CD14-positive monocyte (primary cell): ENCODE measurements at regions not wholly inside any gene's neighbourhood (a gene's known extent, or its start where the extent isn't known, plus 50 kb on each side); places are given as distances from the start of the nearest gene placed in this dataset.
A peak's percentile ranks its signal among the peaks of the same experiment; 100 is the strongest.

Source experiments
- DNase-seq, 3 donors: peaks; one replicate each; pipeline ENCODE4 v3.0.0-alpha.2; 2011 to 2022
- H2AFZ ChIP-seq: 2 replicates; pipeline ENCODE4 v1.6.0; 2012; ENCODE audit warnings: mild to moderate bottlenecking, low read depth, low read length, inconsistent platforms; ENCODE audit not compliant: insufficient read depth, poor library complexity, severe bottlenecking
- H3K27ac ChIP-seq, 2 donors: 1 replicate in 1 of 2; 2 replicates in 1 of 2; pipeline ENCODE4 v1.5.1; 2012 to 2013; ENCODE audit warnings: low read length in 2 of 2, control low read depth in 1 of 2, inconsistent platforms in 1 of 2, low read depth in 1 of 2, mild to moderate bottlenecking in 1 of 2
- H3K27me3 ChIP-seq, 2 donors: one replicate each; pipeline versions ENCODE4 v1.6.0 to v1.6.1; 2011 to 2013; ENCODE audit warnings: low read length in 2 of 2; ENCODE audit not compliant: control insufficient read depth in 2 of 2, insufficient read depth in 2 of 2
- H3K36me3 ChIP-seq, 2 donors: replicated peaks in 1 of 2; 1 replicate in 1 of 2; 2 replicates in 1 of 2; pipeline versions ENCODE4 v1.5.1 to v1.6.1; 2012 to 2013; ENCODE audit warnings: low read length in 2 of 2, control low read depth in 1 of 2, inconsistent platforms in 1 of 2, mild to moderate bottlenecking in 1 of 2; ENCODE audit not compliant: insufficient read depth in 2 of 2, control insufficient read depth in 1 of 2
- H3K4me1 ChIP-seq, 2 donors: 1 replicate in 1 of 2; 2 replicates in 1 of 2; pipeline versions ENCODE4 v1.5.1 to v1.6.1; 2012 to 2013; ENCODE audit warnings: low read length in 2 of 2, control low read depth in 1 of 2, inconsistent platforms in 1 of 2, mild to moderate bottlenecking in 1 of 2, moderate library complexity in 1 of 2; ENCODE audit not compliant: insufficient read depth in 2 of 2, control insufficient read depth in 1 of 2
- H3K4me2 ChIP-seq: replicated peaks from 2 replicates; pipeline ENCODE3; 2012; ENCODE audit warnings: low read length, moderate library complexity, mild to moderate bottlenecking; ENCODE audit not compliant: poor library complexity, severe bottlenecking; ENCODE audit errors: extremely low read depth
- H3K4me3 ChIP-seq, 3 experiments: fragments of 200-600 bp in 1 of 3; sonication (generic) in 1 of 3; replicated peaks in 1 of 3; 1 replicate in 2 of 3; 2 replicates in 1 of 3; pipeline ENCODE4 v1.5.1; 2011 to 2013; ENCODE audit warnings: low read length in 3 of 3, mild to moderate bottlenecking in 3 of 3, control low read depth in 2 of 3, low read depth in 2 of 3, inconsistent platforms in 1 of 3, moderate library complexity in 1 of 3
- H3K79me2 ChIP-seq: 2 replicates; pipeline ENCODE4 v1.6.0; 2012; ENCODE audit warnings: mild to moderate bottlenecking, control low read depth, inconsistent platforms, low read length, moderate library complexity; ENCODE audit not compliant: insufficient read depth
- H3K9ac ChIP-seq: 2 replicates; pipeline ENCODE4 v1.6.0; 2017; ENCODE audit warnings: low read length, mild to moderate bottlenecking; ENCODE audit not compliant: insufficient read depth, poor library complexity, severe bottlenecking
- H3K9me3 ChIP-seq, 2 donors: replicated peaks in 1 of 2; 1 replicate in 1 of 2; 2 replicates in 1 of 2; pipeline versions ENCODE4 v1.5.1 to v1.6.1; 2012 to 2013; ENCODE audit warnings: low read length in 2 of 2, control low read depth in 1 of 2; ENCODE audit not compliant: control insufficient read depth in 1 of 2, insufficient read depth in 1 of 2
- H4K20me1 ChIP-seq: 2 replicates; pipeline ENCODE4 v1.6.0; 2012; ENCODE audit warnings: mild to moderate bottlenecking, low read length, control low read depth, moderate library complexity; ENCODE audit not compliant: insufficient read depth
- H3K27ac Mint-ChIP-seq, 7 donors: one replicate each; pipeline ENCODE4 v1.8.0; 2020; ENCODE audit warnings: mild to moderate bottlenecking in 7 of 7, mixed read lengths in 7 of 7, moderate library complexity in 6 of 7, inconsistent platforms in 2 of 7
- H3K27me3 Mint-ChIP-seq, 3 donors: one replicate each; pipeline ENCODE4 v1.8.0; 2021 to 2022; ENCODE audit warnings: low read depth in 3 of 3, mild to moderate bottlenecking in 3 of 3, mixed read lengths in 3 of 3, moderate library complexity in 3 of 3, inconsistent platforms in 1 of 3
- H3K36me3 Mint-ChIP-seq, 2 donors: one replicate each; pipeline ENCODE4 v1.8.0; 2020; ENCODE audit warnings: mixed read lengths in 2 of 2, inconsistent platforms in 1 of 2, mild to moderate bottlenecking in 1 of 2
- H3K4me1 Mint-ChIP-seq: one replicate; pipeline ENCODE4 v1.8.0; 2020; ENCODE audit warnings: mild to moderate bottlenecking, mixed read lengths
- H3K4me3 Mint-ChIP-seq, 2 donors: one replicate each; pipeline ENCODE4 v1.8.0; 2020; ENCODE audit warnings: mild to moderate bottlenecking in 2 of 2, mixed read lengths in 2 of 2, moderate library complexity in 1 of 2
- H3K9me3 Mint-ChIP-seq, 7 donors: one replicate each; pipeline ENCODE4 v1.8.0; 2020 to 2022; ENCODE audit warnings: mixed read lengths in 7 of 7, mild to moderate bottlenecking in 6 of 7, moderate library complexity in 6 of 7, inconsistent platforms in 2 of 7
- CTCF ChIP-seq: fragments of 200-600 bp; IDR thresholded peaks from one replicate; pipeline ENCODE4 v1.8.0; 2022; ENCODE audit warnings: antibody characterized with exemption, mild to moderate bottlenecking
- WGBS: methylation state at CpG from one replicate; pipeline ENCODE4 v1.1.5; 2013; ENCODE audit warnings: missing lambda C conversion rate; ENCODE audit not compliant: insufficient coverage; 5-methylcytosine and 5-hydroxymethylcytosine counted together
- intact Hi-C, 2 donors: fragments of 100-400 bp; cut with micrococcal nuclease; formaldehyde crosslinking; loops; one replicate each; pipeline versions ENCODE4 v1.15.0 to v1.15.1; 2023

GRCh38 chr10:11682267-11682683, 59.9 kb upstream of the ECHDC3 start:
- H3K36me3 ChIP-seq: no peaks in the 10 kb centered on the region
- H2AFZ ChIP-seq: no peak overlapping the region
- H3K27me3 ChIP-seq: peaks cover 15 to 28% of the 10 kb centered on the region in 2 donors
- Mint-ChIP-seq H3K9me3 (peaks cover 0 to 5% (median 0%) of the 10 kb centered on the region in 7 donors), H3K4me3 (peak overlapping the region in 1 of 2 donors; percentile 15), H3K27ac (peak overlapping the region in 1 of 7 donors; percentile 56), H3K4me1 (peaks cover 62% of the 10 kb centered on the region), H3K36me3 (peaks cover 0 to 7% of the 10 kb centered on the region in 2 donors), H3K27me3 (peaks cover 22 to 57% (median 39%) of the 10 kb centered on the region in 3 donors)
- no peak overlapping the region for H3K4me3 ChIP-seq
- H3K4me2 ChIP-seq: no peak overlapping the region
- no peaks in the 10 kb centered on the region for H3K79me2 ChIP-seq
- TF ChIP-seq CTCF: no peak
- no peak for DNase-seq
- intact Hi-C loops: no loop called here
- no peaks in the 10 kb centered on the region for H3K9me3 ChIP-seq
- no peak overlapping the region for H3K9ac ChIP-seq
- H3K27ac ChIP-seq: no peak overlapping the region
- WGBS: 50% methylated on average over 1 of the region's 6 CpGs
- H4K20me1 ChIP-seq: no peaks in the 10 kb centered on the region
- H3K4me1 ChIP-seq: peaks cover 49 to 54% of the 10 kb centered on the region in 2 donors

DNA sequence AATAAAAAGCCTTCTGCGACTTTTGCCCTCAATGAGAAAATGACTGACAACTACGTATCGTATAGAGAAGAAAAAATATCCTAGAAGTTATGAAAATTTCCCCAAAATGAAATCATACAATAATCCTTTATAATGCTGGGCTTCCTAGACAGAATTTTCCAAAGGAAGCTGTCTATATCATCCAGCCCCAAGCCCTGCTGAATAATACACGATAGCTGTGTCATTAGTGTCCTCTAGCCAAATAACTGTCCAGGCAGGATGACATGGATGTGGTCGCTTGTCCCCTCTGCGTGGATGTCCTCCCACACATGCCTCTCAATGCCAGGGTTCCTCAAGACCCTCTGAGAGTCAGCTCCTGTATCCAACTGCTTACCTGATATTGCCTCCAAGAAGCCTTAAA, 61.7 kb upstream of the ECHDC3 start:
- no peak overlapping the region for H2AFZ ChIP-seq
- H3K27me3 Mint-ChIP-seq: peaks cover 30 to 61% (median 44%) of the 10 kb centered on the region in 3 donors
- peaks cover 0 to 6% (median 1%) of the 10 kb centered on the region in 7 donors for H3K9me3 Mint-ChIP-seq
- H3K4me1 ChIP-seq: peaks cover 36 to 39% of the 10 kb centered on the region in 2 donors
- H3K36me3 ChIP-seq: no peaks in the 10 kb centered on the region
- no peak overlapping the region for H3K4me2 ChIP-seq
- no peaks in the 10 kb centered on the region for H3K9me3 ChIP-seq
- TF ChIP-seq CTCF: no peak
- peaks cover 48% of the 10 kb centered on the region for H3K4me1 Mint-ChIP-seq
- H3K4me3 ChIP-seq: no peak overlapping the region
- no peak overlapping the region for H3K27ac ChIP-seq
- intact Hi-C loops: no loop called here
- H4K20me1 ChIP-seq: no peaks in the 10 kb centered on the region
- H3K4me3 Mint-ChIP-seq: peak overlapping the region in 1 of 2 donors; percentile 66
- no peak overlapping the region for H3K27ac Mint-ChIP-seq
- no peaks in the 10 kb centered on the region for H3K79me2 ChIP-seq
- 81% methylated on average over 3 of the region's 6 CpGs for WGBS
- no peak for DNase-seq
- H3K9ac ChIP-seq: no peak overlapping the region
- peaks cover 18 to 34% of the 10 kb centered on the region in 2 donors for H3K27me3 ChIP-seq
- H3K36me3 Mint-ChIP-seq: peaks cover 0 to 7% of the 10 kb centered on the region in 2 donors
